ENCODE measurements at regions not wholly inside any gene's neighbourhood (a gene's known extent, or its start where the extent isn't known, plus 50 kb on each side); places are given as distances from the start of the nearest gene placed in this dataset.

- no peak overlapping the region for H3K4me3 ChIP-seq (ENCODE audit: low read depth, low read length)
- no peak for DNase-seq
- H3K36me3 ChIP-seq, result no peaks in the 10 kb centered on the region
- no peaks in the 10 kb centered on the region for H3K27me3 ChIP-seq
- no peak for TF ChIP-seq CTCF (IDR thresholded peaks at IDR 0.05; ENCODE audit: low read depth, low read length)
- H3K4me1 ChIP-seq, result no peaks in the 10 kb centered on the region
- no peaks in the 10 kb centered on the region for H3K9me3 ChIP-seq
Measured at GRCh38 chr2:239516954-239517305, 116.1 kb upstream of the HDAC4 start.

DNA sequence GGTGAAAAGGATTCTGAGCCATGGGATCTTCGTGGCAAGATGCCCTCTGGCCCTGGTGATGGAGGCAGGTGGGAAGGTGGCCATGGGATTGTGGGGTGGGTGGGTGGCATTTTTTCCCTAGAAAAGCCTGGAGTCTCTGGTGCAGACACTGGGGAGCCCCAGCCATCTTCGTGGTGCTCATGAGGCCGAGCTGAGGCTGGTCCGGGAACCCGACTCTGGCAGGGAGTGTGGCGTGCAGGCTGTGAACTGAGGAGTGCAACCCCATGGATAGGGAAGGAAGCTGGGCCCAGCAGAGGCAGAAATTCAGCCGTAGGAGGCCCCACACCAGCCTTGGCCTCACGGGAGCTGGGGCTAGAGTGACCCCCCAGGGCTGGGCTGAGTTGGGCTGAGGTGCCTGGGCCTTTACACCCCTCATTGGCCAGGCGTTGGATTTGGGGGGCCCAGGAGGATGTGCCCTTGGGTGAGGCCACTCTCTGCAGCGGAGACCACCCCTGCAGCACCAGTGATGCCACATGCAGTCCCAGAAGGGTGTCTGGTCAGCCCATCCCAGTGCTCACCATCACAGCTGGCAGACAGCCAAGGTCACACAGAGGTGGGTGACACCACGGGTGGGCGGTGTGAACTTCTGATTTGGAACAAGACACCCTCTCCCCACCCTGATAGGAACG is 115.6 kb upstream of the HDAC4 start:
- DNase-seq, result no peak
- no peaks in the 10 kb centered on the region for H3K9me3 ChIP-seq
- TF ChIP-seq CTCF (IDR thresholded peaks at IDR 0.05; ENCODE audit: low read depth, low read length), result no peak
- no peaks in the 10 kb centered on the region for H3K36me3 ChIP-seq
- H3K4me1 ChIP-seq, result no peaks in the 10 kb centered on the region
- no peak overlapping the region for H3K4me3 ChIP-seq (ENCODE audit: low read depth, low read length)
- H3K27me3 ChIP-seq, result no peaks in the 10 kb centered on the region

- no peaks in the 10 kb centered on the region for H3K9me3 ChIP-seq
- no peaks in the 10 kb centered on the region for H3K27me3 ChIP-seq
- no peak for DNase-seq
- H3K4me3 ChIP-seq (ENCODE audit: low read depth, low read length), result no peak overlapping the region
- no peaks in the 10 kb centered on the region for H3K36me3 ChIP-seq
- no peak for TF ChIP-seq CTCF (IDR thresholded peaks at IDR 0.05; ENCODE audit: low read depth, low read length)
- H3K4me1 ChIP-seq, result no peaks in the 10 kb centered on the region
Measured at GRCh38 chr2:239514754-239515530, 114.1 kb upstream of the HDAC4 start.

DNA sequence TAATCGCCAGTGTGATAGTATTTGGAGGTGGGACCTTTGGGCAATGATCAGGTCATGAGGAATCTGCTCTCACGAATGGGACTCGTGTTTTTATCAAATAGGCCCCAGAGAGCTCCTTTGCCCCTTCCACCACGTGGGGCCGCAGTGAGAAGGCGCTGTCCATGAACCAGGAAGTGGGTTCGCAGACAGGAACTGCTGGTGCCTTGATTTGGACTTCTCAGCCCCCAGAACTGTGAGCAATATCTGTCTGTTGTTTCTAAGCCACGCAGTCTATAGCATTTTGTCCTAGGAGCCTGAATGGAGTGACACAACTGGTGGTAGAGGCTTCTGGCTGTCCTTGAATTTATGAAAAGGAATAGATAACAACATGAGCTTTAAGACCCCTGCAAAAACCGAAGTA is 111.2 kb upstream of the HDAC4 start:
- Histone ChIP-seq H3K36me3 (no peaks in the 10 kb centered on the region), H3K4me3 (ENCODE audit: low read depth, low read length) (no peak overlapping the region), H3K9me3 (no peaks in the 10 kb centered on the region), H3K4me1 (no peaks in the 10 kb centered on the region), H3K27me3 (no peaks in the 10 kb centered on the region)
- TF ChIP-seq CTCF (IDR thresholded peaks at IDR 0.05; ENCODE audit: low read depth, low read length), result no peak
- DNase-seq, result no peak

- Histone ChIP-seq H3K9me3 (no peaks in the 10 kb centered on the region), H3K27me3 (no peaks in the 10 kb centered on the region), H3K4me1 (no peaks in the 10 kb centered on the region), H3K36me3 (no peaks in the 10 kb centered on the region), H3K4me3 (ENCODE audit: low read depth, low read length) (no peak overlapping the region)
- TF ChIP-seq CTCF (IDR thresholded peaks at IDR 0.05; ENCODE audit: low read depth, low read length), result no peak
- no peak for DNase-seq
Measured at GRCh38 chr2:239509373-239510143, 108.7 kb upstream of the HDAC4 start.
